GM19395 (cell line): ENCODE measurements at regions not wholly inside any gene's neighbourhood (a gene's known extent, or its start where the extent isn't known, plus 50 kb on each side); places are given as distances from the start of the nearest gene placed in this dataset.

Experiments
- ATAC-seq: cut with Tn5 transposase; IDR thresholded peaks from one replicate; pipeline ENCODE4 v1.9.1; 2021; ENCODE audit warnings: mild to moderate bottlenecking, moderate library complexity; ENCODE audit not compliant: unreplicated experiment

DNA sequence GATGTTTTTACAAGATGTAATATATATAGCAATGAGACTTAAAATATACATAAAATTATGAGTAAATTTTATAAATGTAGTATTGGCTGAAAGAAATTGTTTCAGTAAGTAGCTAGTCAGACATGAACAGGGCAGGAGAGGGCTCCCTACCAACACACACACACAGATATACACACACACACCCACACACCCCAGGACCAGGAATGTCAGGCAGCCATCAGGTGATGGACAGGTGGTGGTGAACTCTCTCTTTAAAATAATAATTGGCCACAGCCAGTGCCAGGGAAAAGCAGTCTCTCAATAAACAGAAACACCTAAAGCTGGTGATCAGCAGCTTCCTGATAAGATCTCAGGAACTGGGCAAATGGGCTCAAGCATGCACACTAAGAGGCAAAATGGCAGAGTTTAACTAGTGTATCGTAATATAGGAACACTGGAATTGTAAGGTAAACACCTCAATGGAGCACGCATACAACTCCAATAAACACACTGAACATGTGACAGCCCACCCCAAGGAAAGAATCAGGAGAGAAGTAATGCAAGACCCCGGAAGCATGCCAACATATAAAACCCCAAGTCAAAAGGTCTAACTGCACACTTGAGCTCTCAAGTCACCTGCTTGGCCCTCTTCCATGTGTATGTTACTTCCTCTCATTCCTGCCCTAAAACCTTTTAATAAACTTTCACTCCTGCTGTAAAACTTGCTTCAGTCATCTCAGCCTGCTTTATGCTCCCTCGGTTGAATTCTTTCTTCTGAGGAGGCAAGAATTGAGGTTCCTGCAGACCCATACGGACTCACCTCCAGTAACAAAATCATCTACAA lies 1034.1 kb upstream of the SEMA6D start:
- no peak for ATAC-seq

DNA sequence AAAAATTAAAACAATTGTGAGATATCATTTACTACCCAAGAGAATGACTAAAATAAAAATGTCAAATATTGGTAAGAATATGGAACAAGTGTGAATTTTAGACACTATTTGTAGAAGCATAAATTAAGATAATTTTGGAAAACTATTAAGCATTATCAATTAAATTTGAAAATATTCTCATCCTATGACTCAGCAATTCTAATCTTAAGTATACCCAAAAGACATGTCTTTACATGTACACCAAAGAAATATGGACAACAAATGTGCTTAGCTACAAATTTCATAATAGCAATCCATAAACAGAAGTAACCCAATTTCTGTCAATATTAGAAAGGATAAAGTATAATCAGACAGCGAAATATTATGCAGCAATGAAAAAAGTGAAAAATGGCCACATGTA lies 1032.2 kb upstream of the SEMA6D start:
- no peak for ATAC-seq

DNA sequence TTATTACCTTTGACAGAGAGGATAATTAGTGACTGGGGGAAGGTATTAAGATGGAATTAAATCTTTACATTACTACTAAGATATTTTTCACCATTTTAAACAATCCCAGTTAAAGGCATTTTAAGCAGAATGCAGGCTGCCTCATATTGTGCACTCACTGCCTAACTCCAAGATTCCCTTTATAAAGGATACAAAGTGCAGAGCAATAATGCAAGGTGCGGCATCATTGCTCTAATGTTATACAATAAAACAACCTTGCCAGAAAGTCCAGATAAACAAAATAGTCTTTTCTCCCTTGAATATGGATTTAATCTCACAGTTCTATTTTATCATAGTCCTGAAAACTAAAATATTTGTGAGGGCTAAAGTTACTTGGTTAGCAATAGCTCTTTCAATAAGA lies 1031.6 kb upstream of the SEMA6D start:
- ATAC-seq, result no peak

DNA sequence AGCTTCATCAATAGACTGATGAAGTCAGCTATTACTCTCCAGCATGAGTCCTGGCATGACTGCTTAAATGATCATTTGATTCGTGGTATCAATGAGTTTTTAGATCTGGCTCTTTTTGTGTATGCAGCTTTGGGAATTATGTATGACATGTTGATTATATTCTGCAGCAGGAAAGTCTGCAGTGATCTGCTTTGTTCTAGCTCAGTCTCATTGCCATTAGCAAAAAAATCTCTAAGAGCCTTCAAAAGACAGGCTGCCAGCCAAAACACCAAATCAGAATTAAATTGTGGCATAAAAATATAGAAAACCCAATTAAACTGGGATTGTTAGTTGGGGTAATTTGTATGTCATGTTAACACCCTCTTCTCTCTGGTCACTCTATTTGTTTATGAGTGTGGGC lies 1021.0 kb upstream of the SEMA6D start:
- no peak for ATAC-seq

- no peak for ATAC-seq
Observed at GRCh38 chr15:46701346-46701745, 1016.0 kb upstream of the SEMA6D start.

- no peak for ATAC-seq
Observed at GRCh38 chr15:46701896-46702295, 1015.4 kb upstream of the SEMA6D start.

DNA sequence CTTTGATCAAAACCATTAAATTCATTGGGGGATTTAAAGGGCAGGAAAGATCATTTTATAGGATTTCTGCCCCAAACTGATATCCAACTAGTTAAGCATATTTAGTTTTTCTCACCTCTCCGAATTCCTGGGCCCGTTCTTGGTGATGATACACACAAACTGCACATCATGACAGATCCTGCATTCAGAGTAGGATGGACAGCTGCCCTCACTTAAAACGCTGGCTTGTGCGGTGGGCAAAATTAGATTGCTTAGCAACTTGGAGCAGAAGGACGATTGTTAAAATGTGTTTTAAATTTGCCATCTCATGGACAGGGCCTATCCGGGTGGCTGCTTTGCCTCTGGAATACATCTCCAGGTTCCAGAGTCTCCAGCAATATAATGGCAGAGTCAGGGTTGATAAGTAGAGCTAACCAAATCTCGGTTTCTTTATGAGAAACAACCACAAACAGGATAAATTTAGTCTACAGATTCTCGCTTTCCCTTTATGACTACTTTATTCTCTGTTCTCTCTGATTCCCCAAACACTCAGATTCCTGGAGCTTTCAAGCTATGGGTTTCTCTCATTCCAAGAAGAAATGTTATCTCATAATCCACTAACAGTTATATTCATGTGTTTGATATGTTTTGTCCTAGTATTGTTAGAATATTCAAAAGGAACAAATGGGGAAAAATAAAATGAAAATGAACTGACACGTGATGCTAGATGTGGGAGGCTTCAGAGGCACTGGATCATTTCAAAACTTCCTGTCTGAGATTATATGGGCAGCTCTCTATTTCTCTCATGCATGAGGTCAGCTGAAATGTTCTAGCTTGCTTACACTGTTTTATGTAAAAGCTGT lies 1014.1 kb upstream of the SEMA6D start:
- peak; percentile 78 for ATAC-seq

- peak; percentile 51 for ATAC-seq
Observed at GRCh38 chr15:46703871-46704637, 1013.3 kb upstream of the SEMA6D start.

DNA sequence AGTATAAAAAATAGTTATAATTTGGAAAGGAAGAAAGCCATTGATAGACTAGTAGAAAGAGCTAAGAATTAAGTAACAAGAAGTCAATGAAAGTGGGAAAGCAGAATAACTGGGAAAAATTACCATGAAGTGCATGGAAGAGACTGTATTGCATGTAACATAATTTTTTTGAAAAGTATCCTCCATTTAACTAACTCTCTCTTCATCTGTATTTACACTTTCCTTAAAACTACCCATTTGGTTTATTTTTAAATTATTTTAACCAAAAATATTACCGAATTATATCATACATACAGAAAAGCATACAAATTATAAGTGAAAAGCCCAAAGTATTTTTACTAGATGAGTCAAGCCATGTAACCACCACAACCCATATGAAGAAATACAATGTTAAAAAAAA lies 1009.9 kb upstream of the SEMA6D start:
- ATAC-seq, result no peak

- ATAC-seq, result no peak
Observed at GRCh38 chr15:46708226-46708625, 1009.1 kb upstream of the SEMA6D start.

GRCh38 chr15:46709460-46710083 lies 1007.7 kb upstream of the SEMA6D start:
- ATAC-seq, result no peak

DNA sequence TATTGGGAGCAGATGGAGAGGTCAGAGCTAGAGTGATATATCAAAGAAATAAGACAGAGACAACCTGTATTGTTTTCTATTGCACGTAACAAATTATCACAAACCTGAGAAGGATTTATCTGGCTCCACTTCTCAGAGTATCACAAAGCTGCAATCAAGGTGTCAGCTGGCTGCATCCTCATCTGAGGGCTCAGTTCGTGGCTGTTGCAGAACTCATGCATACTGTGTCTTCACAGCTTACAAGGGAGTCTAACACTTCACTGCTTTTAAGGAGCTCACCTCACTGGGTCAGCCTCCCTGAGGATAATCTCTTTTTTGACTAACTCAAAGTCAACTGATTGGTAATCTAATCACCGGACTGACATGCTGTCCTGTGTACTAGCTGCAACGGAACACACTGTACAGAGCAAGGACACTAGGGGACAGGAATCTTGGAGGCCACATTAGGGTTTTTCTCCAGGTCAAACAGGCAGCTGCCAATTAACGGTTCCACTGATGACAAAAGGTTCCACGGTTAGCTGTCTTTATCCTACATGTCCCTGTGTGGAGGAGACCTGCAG lies 1006.8 kb upstream of the SEMA6D start:
- ATAC-seq, result no peak

- ATAC-seq, result no peak
Observed at GRCh38 chr15:46713045-46713444, 1004.3 kb upstream of the SEMA6D start.

DNA sequence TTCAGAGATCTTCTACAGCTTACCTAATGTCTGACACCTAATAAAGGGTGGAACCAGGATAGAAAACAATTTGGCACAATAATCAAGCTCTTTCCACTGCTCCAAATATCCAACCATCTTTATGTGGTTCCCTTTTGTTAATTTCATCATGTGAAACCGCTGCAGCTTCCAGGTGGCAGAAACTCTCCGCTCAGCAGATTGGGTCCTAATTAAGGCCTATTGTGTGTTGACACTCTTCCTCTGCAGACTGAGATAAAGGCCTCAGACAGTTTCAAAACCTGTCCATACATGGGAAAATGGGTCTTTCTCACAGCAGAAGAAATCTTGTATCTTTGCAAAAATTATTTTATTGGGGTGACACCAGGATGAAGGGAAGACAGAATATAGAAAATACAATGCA lies 1002.4 kb upstream of the SEMA6D start:
- no peak for ATAC-seq

GRCh38 chr15:46723308-46723707 lies 994.0 kb upstream of the SEMA6D start:
- ATAC-seq, result no peak

DNA sequence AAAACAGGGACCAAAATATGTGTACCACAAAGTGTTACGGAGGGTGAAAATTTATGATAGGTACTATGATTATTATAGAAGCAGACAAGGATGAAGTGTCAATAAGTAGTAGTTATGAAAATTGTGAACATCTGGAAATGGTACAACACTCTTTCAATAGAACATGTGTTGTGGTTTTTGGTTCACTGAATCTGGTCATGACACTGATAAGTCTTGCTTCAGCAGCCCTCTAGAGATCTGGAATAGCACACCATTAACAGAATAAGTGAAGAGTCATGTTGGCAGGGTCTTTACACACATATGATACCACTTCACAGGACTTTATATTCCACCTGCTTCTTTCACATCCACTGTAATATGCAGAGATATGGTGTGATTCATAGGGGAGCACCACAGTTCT lies 985.2 kb upstream of the SEMA6D start:
- no peak for ATAC-seq

- no peak for ATAC-seq
Observed at GRCh38 chr15:46735115-46735514, 982.2 kb upstream of the SEMA6D start.

- no peak for ATAC-seq
Observed at GRCh38 chr15:46751303-46751702, 966.0 kb upstream of the SEMA6D start.

GRCh38 chr15:46753946-46754345 lies 963.4 kb upstream of the SEMA6D start:
- no peak for ATAC-seq

DNA sequence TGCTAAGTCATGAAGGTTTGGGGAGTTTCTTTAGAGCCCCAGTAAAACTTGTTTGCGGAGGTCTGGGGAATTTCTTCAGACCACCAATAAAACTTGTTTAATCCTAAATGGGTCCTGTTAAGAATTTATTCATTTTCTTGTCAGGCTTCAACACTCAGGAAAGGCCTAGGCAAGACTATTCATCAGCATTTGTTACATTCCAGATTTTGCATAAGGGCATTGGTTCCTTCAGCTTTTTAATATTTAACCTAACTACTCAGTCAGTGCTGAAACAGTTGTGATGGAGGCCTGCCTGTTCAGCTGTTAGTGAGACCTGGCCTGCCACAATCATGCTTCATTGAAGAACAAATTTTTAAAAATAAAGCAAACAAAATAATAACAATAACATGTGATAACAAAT lies 954.2 kb upstream of the SEMA6D start:
- ATAC-seq, result no peak

GRCh38 chr15:46764851-46765250 lies 952.5 kb upstream of the SEMA6D start:
- ATAC-seq, result no peak
